GM12878 (cell line): ENCODE measurements at regions not wholly inside any gene's neighbourhood (a gene's known extent, or its start where the extent isn't known, plus 50 kb on each side); places are given as distances from the start of the nearest gene placed in this dataset.

Experiments
- ATAC-seq: fragments of 200-7000 bp; cut with Tn5 transposase; 3 replicates; pipeline ENCODE4 v1.9.1; 2020; ENCODE audit warnings: mild to moderate bottlenecking, moderate library complexity
- BruUV-seq: library from RNA; stranded (reverse); fragments of 400-500 nt; replicated peaks from 2 replicates; lab custom pipeline; 2021; lab: Mats Ljungman, UMichigan
- CTCF ChIA-PET: fragments of 300-600 bp; sonication (Branson Sonifier 250); formaldehyde crosslinking; extraction: SDS; loops from one replicate; lab custom pipeline; 2021; ENCODE audit warnings: inconsistent platforms; lab: Yijun Ruan, JAX
- POLR2A ChIA-PET: fragments of 350-600 bp; formaldehyde crosslinking; extraction: SDS; loops from one replicate; lab custom pipeline; 2021; ENCODE audit warnings: inconsistent platforms; lab: Charles Lee
- RAD21 ChIA-PET: fragments of 300-600 bp; sonication (Branson Sonifier 250); formaldehyde crosslinking; loops from one replicate; lab custom pipeline; 2023; ENCODE audit warnings: antibody characterized with exemption; ENCODE audit not compliant: unreplicated experiment; lab: Charles Lee
- SMC1A ChIA-PET: fragments of 300-600 bp; sonication (Branson Sonifier 250); formaldehyde crosslinking; loops from one replicate; lab custom pipeline; 2023; ENCODE audit not compliant: unreplicated experiment, uncharacterized antibody; lab: Charles Lee
- DNase-seq: peaks from one replicate; pipeline ENCODE4 v3.0.0-alpha.2; 2011; ENCODE audit warnings: low read depth, low spot score
- FAIRE-seq: peaks from 3 replicates; lab custom pipeline; 2011; peaks lifted over from hg19 to GRCh38; lab: Jason Lieb, UNC
- H2AFZ ChIP-seq: 2 replicates; pipeline ENCODE4 v1.6.0; 2011; ENCODE audit warnings: low read depth, low read length, control low read depth; ENCODE audit not compliant: control insufficient read depth
- H3K27ac ChIP-seq: 2 replicates; pipeline ENCODE4 v1.5.1; 2011; ENCODE audit warnings: control low read depth; ENCODE audit not compliant: control insufficient read depth, insufficient read depth
- H3K27me3 ChIP-seq, 2 experiments: replicated peaks in 1 of 2; 2 replicates each; pipeline versions ENCODE4 v1.6.0 to v1.6.1; 2011; ENCODE audit warnings: low read length in 1 of 2; ENCODE audit not compliant: control insufficient read depth in 2 of 2, insufficient read depth in 2 of 2
- H3K36me3 ChIP-seq, 2 experiments: 2 replicates each; pipeline ENCODE4 v1.5.1; 2011; ENCODE audit warnings: low read length in 1 of 2; ENCODE audit not compliant: control insufficient read depth in 2 of 2, insufficient read depth in 2 of 2
- H3K4me1 ChIP-seq: 2 replicates; pipeline ENCODE4 v1.6.1; 2011; ENCODE audit warnings: mild to moderate bottlenecking, low read length, moderate library complexity, mixed read lengths; ENCODE audit not compliant: control insufficient read depth, insufficient read depth
- H3K4me2 ChIP-seq: 2 replicates; pipeline ENCODE4 v1.6.0; 2011; ENCODE audit warnings: control low read depth; ENCODE audit not compliant: control insufficient read depth, insufficient read depth
- H3K4me3 ChIP-seq: fragments of 200-600 bp; sonication (generic); 2 replicates; pipeline ENCODE4 v1.5.1; 2016
- H3K79me2 ChIP-seq: 2 replicates; pipeline ENCODE4 v1.6.0; 2011; ENCODE audit warnings: low read length; ENCODE audit not compliant: control insufficient read depth, insufficient read depth
- H3K9ac ChIP-seq: 2 replicates; pipeline ENCODE4 v1.8.0; 2011; ENCODE audit warnings: low read length, control low read depth, mixed read lengths; ENCODE audit not compliant: control insufficient read depth, insufficient read depth
- H3K9me3 ChIP-seq: replicated peaks from 3 replicates; pipeline ENCODE4 v1.5.1; 2011; ENCODE audit warnings: mild to moderate bottlenecking, low read length; ENCODE audit not compliant: control insufficient read depth, insufficient read depth
- H4K20me1 ChIP-seq: 2 replicates; pipeline ENCODE4 v1.6.0; 2011; ENCODE audit not compliant: control insufficient read depth, insufficient read depth
- BMI1 ChIP-seq: fragments of 450-650 bp; IDR thresholded peaks from 2 replicates; pipeline ENCODE4 v1.6.1; 2016; ENCODE audit warnings: mild to moderate bottlenecking, moderate library complexity, borderline replicate concordance
- CREB1 ChIP-seq: IDR thresholded peaks from 2 replicates; pipeline ENCODE4 v1.6.1; 2012; ENCODE audit warnings: low read depth, mild to moderate bottlenecking, inconsistent platforms
- HDGF ChIP-seq: fragments of 450-650 bp; IDR thresholded peaks from 2 replicates; pipeline ENCODE4 v1.6.1; 2016; ENCODE audit warnings: antibody characterized with exemption
- LARP7 ChIP-seq: fragments of 450-650 bp; IDR thresholded peaks from 2 replicates; pipeline ENCODE4 v1.6.1; 2017; ENCODE audit warnings: mild to moderate bottlenecking
- MYC ChIP-seq: IDR thresholded peaks from 2 replicates; pipeline ENCODE4 v1.6.1; 2011; ENCODE audit warnings: mild to moderate bottlenecking, low read length, moderate library complexity, inconsistent platforms; ENCODE audit not compliant: insufficient read depth, insufficient replicate concordance, insufficient read length, severe bottlenecking
- NR2C1 ChIP-seq: fragments of 450-650 bp; IDR thresholded peaks from 2 replicates; pipeline ENCODE4 v1.6.1; 2017; ENCODE audit warnings: antibody characterized with exemption, mild to moderate bottlenecking, moderate library complexity
- POLR2AphosphoS2 ChIP-seq: IDR thresholded peaks from 2 replicates; pipeline ENCODE4 v1.6.1; 2011; ENCODE audit warnings: low read depth, mild to moderate bottlenecking, low read length, improper control_type of control experiment, moderate library complexity
- RAD21 ChIP-seq: IDR thresholded peaks from 2 replicates; pipeline ENCODE4 v1.6.1; 2011; ENCODE audit warnings: mild to moderate bottlenecking, low read depth, low read length, moderate library complexity; ENCODE audit not compliant: insufficient read depth
- RUNX3 ChIP-seq: IDR thresholded peaks from 2 replicates; pipeline ENCODE4 v1.6.1; 2012; ENCODE audit warnings: low read length, inconsistent platforms
- SMAD1 ChIP-seq: fragments of 450-650 bp; IDR thresholded peaks from 2 replicates; pipeline ENCODE4 v1.6.1; 2018; ENCODE audit warnings: mild to moderate bottlenecking, low read depth; ENCODE audit not compliant: partially characterized antibody
- SPI1 ChIP-seq: IDR thresholded peaks from 2 replicates; pipeline ENCODE4 v1.6.1; 2011; ENCODE audit warnings: low read depth, mild to moderate bottlenecking, low read length, moderate library complexity, borderline replicate concordance; ENCODE audit not compliant: insufficient read depth
- SRF ChIP-seq, 2 experiments: IDR thresholded peaks; 2 replicates each; pipeline ENCODE4 v1.6.1; 2011; ENCODE audit warnings: low read depth in 2 of 2, low read length in 2 of 2, mild to moderate bottlenecking in 1 of 2, moderate library complexity in 1 of 2
- ZNF207 ChIP-seq: fragments of 450-650 bp; IDR thresholded peaks from 2 replicates; pipeline ENCODE4 v1.6.1; 2014; ENCODE audit warnings: antibody characterized with exemption, mild to moderate bottlenecking, borderline replicate concordance
- ZNF217 ChIP-seq: fragments of 450-650 bp; IDR thresholded peaks from 2 replicates; pipeline ENCODE4 v1.6.1; 2017; ENCODE audit warnings: antibody characterized with exemption, mild to moderate bottlenecking
- ZSCAN29 ChIP-seq: fragments of 450-650 bp; IDR thresholded peaks from 2 replicates; pipeline ENCODE4 v1.6.1; 2017; ENCODE audit warnings: mild to moderate bottlenecking, moderate library complexity
- whole genome bisulfite sequencing: methylation state at CpG from one replicate; pipeline ENCODE4 v1.1.6; 2016; ENCODE audit warnings: low lambda C conversion rate; ENCODE audit not compliant: insufficient replicate concordance, insufficient coverage; ENCODE audit errors: missing lambda C conversion rate; 5-methylcytosine and 5-hydroxymethylcytosine counted together
- in situ Hi-C: fragments of 300-500 bp; cut with MboI; formaldehyde crosslinking; loops from 9 replicates; pipeline ENCODE4 v1.14.3; 2018; ENCODE audit warnings: mixed read lengths
- intact Hi-C: fragments of 100-400 bp; cut with micrococcal nuclease; formaldehyde crosslinking; loops from one replicate; pipeline ENCODE4 v1.14.2; 2022; ENCODE audit not compliant: unreplicated experiment
- TF ChIP-seq, protein P1 (sequence below): fragments of 450-650 bp; IDR thresholded peaks from 2 replicates; pipeline ENCODE4 v1.6.1; 2016; ENCODE audit warnings: mild to moderate bottlenecking
- TF ChIP-seq, protein P2 (sequence below): fragments of 450-650 bp; IDR thresholded peaks from 2 replicates; pipeline ENCODE4 v1.6.1; 2014; ENCODE audit warnings: mild to moderate bottlenecking
- TF ChIP-seq, protein P3 (sequence below): fragments of 150-350 bp; IDR thresholded peaks from 2 replicates; pipeline ENCODE4 v1.6.1; 2014; ENCODE audit warnings: mild to moderate bottlenecking, low read depth, low read length
- TF ChIP-seq, protein P4 (sequence below): fragments of 450-650 bp; IDR thresholded peaks from 2 replicates; pipeline ENCODE4 v1.6.1; 2016; ENCODE audit warnings: mild to moderate bottlenecking
- TF ChIP-seq, protein P5 (sequence below): IDR thresholded peaks from 2 replicates; pipeline ENCODE4 v1.6.1; 2011; ENCODE audit warnings: mild to moderate bottlenecking, low read depth, low read length, moderate library complexity; ENCODE audit not compliant: insufficient replicate concordance

DNA sequence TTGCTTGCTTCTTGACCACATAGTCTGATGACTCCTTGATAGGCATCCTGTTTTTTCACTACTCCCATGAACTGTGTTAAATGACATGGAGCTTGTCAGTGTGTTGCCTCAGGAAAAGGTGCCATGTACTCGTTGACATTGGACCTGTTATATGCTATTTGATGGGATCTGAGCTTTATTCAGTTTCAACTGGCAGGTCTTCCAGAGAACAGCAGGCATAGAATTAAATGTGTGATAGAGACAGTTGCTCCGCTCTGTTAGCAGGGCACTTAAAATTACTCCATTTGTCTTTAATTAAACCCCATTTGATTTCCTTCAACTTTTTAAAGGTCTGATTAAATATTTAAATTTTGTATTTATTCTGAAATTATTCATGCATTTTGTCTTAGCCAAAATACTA lies 189.7 kb upstream of the ADGRL4 start:
- ATAC-seq (no peak), DNase-seq (no peak), FAIRE-seq (no peak)
- H2AFZ ChIP-seq = no peak overlapping the region
- WGBS = 46% methylated on average over 2 of the region's 2 CpGs
- in situ Hi-C loops (loop anchor here (10.0 kb wide), 1 partner anchor 361 kb away; no protein-coding TSS in a partner anchor), intact Hi-C loops (loop anchor here (5.0 kb wide), 1 partner anchor 509 kb away; no protein-coding TSS in a partner anchor)
- H3K4me1 ChIP-seq = no peaks in the 10 kb centered on the region
- ChIA-PET RAD21 (interaction anchor here (5.5 kb wide), 1 partner anchor 355 kb away, joined by 42 read pairs; no protein-coding TSS in a partner anchor), CTCF (interaction anchor here (0.7 to 1.0 kb wide), 2 partner anchors 13 to 355 kb away, joined by 3 read pairs; no protein-coding TSS in a partner anchor), POLR2A (no interaction called here), SMC1A (interaction anchor here (0.8 to 2.1 kb wide), 2 partner anchors 10 to 356 kb away, joined by 4 to 14 read pairs; no protein-coding TSS in a partner anchor)
- TF ChIP-seq MYC (no peak), CREB1 (no peak), RUNX3 (no peak), LARP7 (no peak), NR2C1 (no peak), HDGF (no peak), POLR2AphosphoS2 (no peak), SMAD1 (no peak), SRF (IDR thresholded peaks at IDR 0.05; ENCODE audit: low read depth in 2 of 2, low read length in 2 of 2) (no peak), RAD21 (no peak), SPI1 (no peak), ZNF207 (no peak), ZNF217 (no peak), ZSCAN29 (no peak), BMI1 (no peak)
- TF ChIP-seq, protein P1, sequence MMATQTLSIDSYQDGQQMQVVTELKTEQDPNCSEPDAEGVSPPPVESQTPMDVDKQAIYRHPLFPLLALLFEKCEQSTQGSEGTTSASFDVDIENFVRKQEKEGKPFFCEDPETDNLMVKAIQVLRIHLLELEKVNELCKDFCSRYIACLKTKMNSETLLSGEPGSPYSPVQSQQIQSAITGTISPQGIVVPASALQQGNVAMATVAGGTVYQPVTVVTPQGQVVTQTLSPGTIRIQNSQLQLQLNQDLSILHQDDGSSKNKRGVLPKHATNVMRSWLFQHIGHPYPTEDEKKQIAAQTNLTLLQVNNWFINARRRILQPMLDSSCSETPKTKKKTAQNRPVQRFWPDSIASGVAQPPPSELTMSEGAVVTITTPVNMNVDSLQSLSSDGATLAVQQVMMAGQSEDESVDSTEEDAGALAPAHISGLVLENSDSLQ = no peak
- TF ChIP-seq, protein P2, sequence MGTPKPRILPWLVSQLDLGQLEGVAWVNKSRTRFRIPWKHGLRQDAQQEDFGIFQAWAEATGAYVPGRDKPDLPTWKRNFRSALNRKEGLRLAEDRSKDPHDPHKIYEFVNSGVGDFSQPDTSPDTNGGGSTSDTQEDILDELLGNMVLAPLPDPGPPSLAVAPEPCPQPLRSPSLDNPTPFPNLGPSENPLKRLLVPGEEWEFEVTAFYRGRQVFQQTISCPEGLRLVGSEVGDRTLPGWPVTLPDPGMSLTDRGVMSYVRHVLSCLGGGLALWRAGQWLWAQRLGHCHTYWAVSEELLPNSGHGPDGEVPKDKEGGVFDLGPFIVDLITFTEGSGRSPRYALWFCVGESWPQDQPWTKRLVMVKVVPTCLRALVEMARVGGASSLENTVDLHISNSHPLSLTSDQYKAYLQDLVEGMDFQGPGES = no peak
- TF ChIP-seq, protein P3, sequence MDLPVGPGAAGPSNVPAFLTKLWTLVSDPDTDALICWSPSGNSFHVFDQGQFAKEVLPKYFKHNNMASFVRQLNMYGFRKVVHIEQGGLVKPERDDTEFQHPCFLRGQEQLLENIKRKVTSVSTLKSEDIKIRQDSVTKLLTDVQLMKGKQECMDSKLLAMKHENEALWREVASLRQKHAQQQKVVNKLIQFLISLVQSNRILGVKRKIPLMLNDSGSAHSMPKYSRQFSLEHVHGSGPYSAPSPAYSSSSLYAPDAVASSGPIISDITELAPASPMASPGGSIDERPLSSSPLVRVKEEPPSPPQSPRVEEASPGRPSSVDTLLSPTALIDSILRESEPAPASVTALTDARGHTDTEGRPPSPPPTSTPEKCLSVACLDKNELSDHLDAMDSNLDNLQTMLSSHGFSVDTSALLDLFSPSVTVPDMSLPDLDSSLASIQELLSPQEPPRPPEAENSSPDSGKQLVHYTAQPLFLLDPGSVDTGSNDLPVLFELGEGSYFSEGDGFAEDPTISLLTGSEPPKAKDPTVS = no peak
- TF ChIP-seq, protein P4, sequence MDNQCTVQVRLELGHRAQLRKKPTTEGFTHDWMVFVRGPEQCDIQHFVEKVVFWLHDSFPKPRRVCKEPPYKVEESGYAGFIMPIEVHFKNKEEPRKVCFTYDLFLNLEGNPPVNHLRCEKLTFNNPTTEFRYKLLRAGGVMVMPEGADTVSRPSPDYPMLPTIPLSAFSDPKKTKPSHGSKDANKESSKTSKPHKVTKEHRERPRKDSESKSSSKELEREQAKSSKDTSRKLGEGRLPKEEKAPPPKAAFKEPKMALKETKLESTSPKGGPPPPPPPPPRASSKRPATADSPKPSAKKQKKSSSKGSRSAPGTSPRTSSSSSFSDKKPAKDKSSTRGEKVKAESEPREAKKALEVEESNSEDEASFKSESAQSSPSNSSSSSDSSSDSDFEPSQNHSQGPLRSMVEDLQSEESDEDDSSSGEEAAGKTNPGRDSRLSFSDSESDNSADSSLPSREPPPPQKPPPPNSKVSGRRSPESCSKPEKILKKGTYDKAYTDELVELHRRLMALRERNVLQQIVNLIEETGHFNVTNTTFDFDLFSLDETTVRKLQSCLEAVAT = no peak
- TF ChIP-seq, protein P5, sequence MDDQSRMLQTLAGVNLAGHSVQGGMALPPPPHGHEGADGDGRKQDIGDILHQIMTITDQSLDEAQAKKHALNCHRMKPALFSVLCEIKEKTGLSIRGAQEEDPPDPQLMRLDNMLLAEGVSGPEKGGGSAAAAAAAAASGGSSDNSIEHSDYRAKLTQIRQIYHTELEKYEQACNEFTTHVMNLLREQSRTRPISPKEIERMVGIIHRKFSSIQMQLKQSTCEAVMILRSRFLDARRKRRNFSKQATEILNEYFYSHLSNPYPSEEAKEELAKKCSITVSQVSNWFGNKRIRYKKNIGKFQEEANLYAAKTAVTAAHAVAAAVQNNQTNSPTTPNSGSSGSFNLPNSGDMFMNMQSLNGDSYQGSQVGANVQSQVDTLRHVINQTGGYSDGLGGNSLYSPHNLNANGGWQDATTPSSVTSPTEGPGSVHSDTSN = no peak
- no peaks in the 10 kb centered on the region for H3K9me3 ChIP-seq
- H3K27me3 ChIP-seq = no peaks in the 10 kb centered on the region
- H3K9ac ChIP-seq = no peak overlapping the region
- no peaks in the 10 kb centered on the region for H4K20me1 ChIP-seq
- no peaks in the 10 kb centered on the region for H3K36me3 ChIP-seq
- no peak overlapping the region for H3K27ac ChIP-seq
- BruUV-seq = no TSS peak
- no peak overlapping the region for H3K4me2 ChIP-seq
- H3K4me3 ChIP-seq = no peak overlapping the region
- no peaks in the 10 kb centered on the region for H3K79me2 ChIP-seq
